ENCODE measurements at regions not wholly inside any gene's neighbourhood (a gene's known extent, or its start where the extent isn't known, plus 50 kb on each side); places are given as distances from the start of the nearest gene placed in this dataset.

- H3K27ac ChIP-seq (ENCODE audit: low read depth, low read length), result no peak overlapping the region
Measured at GRCh38 chr14:27245947-27246346, 648.1 kb upstream of the NOVA1 start.

GRCh38 chr14:27253966-27254365 lies 656.1 kb upstream of the NOVA1 start:
- no peak overlapping the region for H3K27ac ChIP-seq (ENCODE audit: low read depth, low read length)
- H3K9me3 ChIP-seq (ENCODE audit: control insufficient read depth, insufficient read depth, low read length), result no peaks in the 10 kb centered on the region
- H3K27me3 ChIP-seq (ENCODE audit: control insufficient read depth, low read length), result no peaks in the 10 kb centered on the region
- TF ChIP-seq, protein P1, sequence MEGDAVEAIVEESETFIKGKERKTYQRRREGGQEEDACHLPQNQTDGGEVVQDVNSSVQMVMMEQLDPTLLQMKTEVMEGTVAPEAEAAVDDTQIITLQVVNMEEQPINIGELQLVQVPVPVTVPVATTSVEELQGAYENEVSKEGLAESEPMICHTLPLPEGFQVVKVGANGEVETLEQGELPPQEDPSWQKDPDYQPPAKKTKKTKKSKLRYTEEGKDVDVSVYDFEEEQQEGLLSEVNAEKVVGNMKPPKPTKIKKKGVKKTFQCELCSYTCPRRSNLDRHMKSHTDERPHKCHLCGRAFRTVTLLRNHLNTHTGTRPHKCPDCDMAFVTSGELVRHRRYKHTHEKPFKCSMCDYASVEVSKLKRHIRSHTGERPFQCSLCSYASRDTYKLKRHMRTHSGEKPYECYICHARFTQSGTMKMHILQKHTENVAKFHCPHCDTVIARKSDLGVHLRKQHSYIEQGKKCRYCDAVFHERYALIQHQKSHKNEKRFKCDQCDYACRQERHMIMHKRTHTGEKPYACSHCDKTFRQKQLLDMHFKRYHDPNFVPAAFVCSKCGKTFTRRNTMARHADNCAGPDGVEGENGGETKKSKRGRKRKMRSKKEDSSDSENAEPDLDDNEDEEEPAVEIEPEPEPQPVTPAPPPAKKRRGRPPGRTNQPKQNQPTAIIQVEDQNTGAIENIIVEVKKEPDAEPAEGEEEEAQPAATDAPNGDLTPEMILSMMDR (IDR thresholded peaks at IDR 0.05; ENCODE audit: low read depth, low read length, poor library complexity, severe bottlenecking), result no peak
- TF ChIP-seq EZH2phosphoT487 (IDR thresholded peaks at IDR 0.05; ENCODE audit: borderline replicate concordance, low read length), result no peak
- H3K4me3 ChIP-seq (ENCODE audit: low read length), result no peak overlapping the region
- H3K9me2 ChIP-seq (replicated peaks; ENCODE audit: control insufficient read depth, low read length), result no peaks in the 10 kb centered on the region
- no peaks in the 10 kb centered on the region for H3K4me1 ChIP-seq (ENCODE audit: control insufficient read depth, low read length)
- no peaks in the 10 kb centered on the region for H3F3A ChIP-seq (ENCODE audit: control insufficient read depth, insufficient read depth)
- no peaks in the 10 kb centered on the region for H3K79me2 ChIP-seq (ENCODE audit: control insufficient read depth, low read length)
- H3K4me2 ChIP-seq (ENCODE audit: low read length), result no peak overlapping the region
- no peaks in the 10 kb centered on the region for H4K20me1 ChIP-seq (ENCODE audit: control insufficient read depth, insufficient read depth, low read depth, low read length)
- H3K36me3 ChIP-seq (ENCODE audit: control insufficient read depth, low read length), result no peaks in the 10 kb centered on the region

More at GRCh38 chr14:27245947-27246346, 648.1 kb upstream of the NOVA1 start:
- TF ChIP-seq, protein P1 (IDR thresholded peaks at IDR 0.05; ENCODE audit: low read depth, low read length, poor library complexity, severe bottlenecking), result no peak
- no peak for TF ChIP-seq EZH2phosphoT487 (IDR thresholded peaks at IDR 0.05; ENCODE audit: borderline replicate concordance, low read length)
- Histone ChIP-seq H3K9me2 (replicated peaks; ENCODE audit: control insufficient read depth, low read length) (no peaks in the 10 kb centered on the region), H3K79me2 (ENCODE audit: control insufficient read depth, low read length) (no peaks in the 10 kb centered on the region), H3K36me3 (ENCODE audit: control insufficient read depth, low read length) (no peaks in the 10 kb centered on the region), H3F3A (ENCODE audit: control insufficient read depth, insufficient read depth) (no peaks in the 10 kb centered on the region), H3K9me3 (ENCODE audit: control insufficient read depth, insufficient read depth, low read length) (no peaks in the 10 kb centered on the region), H4K20me1 (ENCODE audit: control insufficient read depth, insufficient read depth, low read depth, low read length) (no peaks in the 10 kb centered on the region), H3K27me3 (ENCODE audit: control insufficient read depth, low read length) (no peaks in the 10 kb centered on the region), H3K4me3 (ENCODE audit: low read length) (no peak overlapping the region), H3K4me1 (ENCODE audit: control insufficient read depth, low read length) (no peaks in the 10 kb centered on the region), H3K4me2 (ENCODE audit: low read length) (no peak overlapping the region)

DNA sequence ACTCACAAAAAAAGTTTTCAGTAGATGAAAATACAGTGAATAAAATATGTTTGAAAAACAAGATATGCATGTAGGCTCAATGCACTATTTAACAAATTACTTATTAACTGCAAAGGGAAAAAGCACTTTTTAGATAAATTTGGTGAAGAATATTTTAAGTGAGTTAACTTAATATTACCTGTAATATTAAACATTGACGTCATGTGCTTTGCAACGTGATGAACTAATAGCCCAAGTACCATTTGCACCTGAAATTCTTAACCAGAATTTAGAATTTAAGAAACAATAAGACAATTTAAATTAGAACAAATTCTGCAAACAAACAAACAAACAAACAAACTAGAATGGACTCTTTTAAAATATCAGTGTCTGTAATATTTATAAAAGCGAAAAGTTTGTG lies 659.0 kb upstream of the NOVA1 start:
- Histone ChIP-seq H3K36me3 (ENCODE audit: control insufficient read depth, low read length) (no peaks in the 10 kb centered on the region), H3K27me3 (ENCODE audit: control insufficient read depth, low read length) (no peaks in the 10 kb centered on the region), H4K20me1 (ENCODE audit: control insufficient read depth, insufficient read depth, low read depth, low read length) (no peaks in the 10 kb centered on the region), H3K9me2 (replicated peaks; ENCODE audit: control insufficient read depth, low read length) (no peaks in the 10 kb centered on the region), H3K79me2 (ENCODE audit: control insufficient read depth, low read length) (no peaks in the 10 kb centered on the region), H3F3A (ENCODE audit: control insufficient read depth, insufficient read depth) (no peaks in the 10 kb centered on the region), H3K27ac (ENCODE audit: low read depth, low read length) (no peak overlapping the region), H3K4me3 (ENCODE audit: low read length) (no peak overlapping the region), H3K9me3 (ENCODE audit: control insufficient read depth, insufficient read depth, low read length) (no peaks in the 10 kb centered on the region), H3K4me2 (ENCODE audit: low read length) (no peak overlapping the region), H3K4me1 (ENCODE audit: control insufficient read depth, low read length) (no peaks in the 10 kb centered on the region)
- no peak for TF ChIP-seq EZH2phosphoT487 (IDR thresholded peaks at IDR 0.05; ENCODE audit: borderline replicate concordance, low read length)
- TF ChIP-seq, protein P1 (IDR thresholded peaks at IDR 0.05; ENCODE audit: low read depth, low read length, poor library complexity, severe bottlenecking), result no peak

Measured in DOHH2 (cell line).